Esophagus muscularis mucosa (tissue), 4 donors: ENCODE measurements at regions not wholly inside any gene's neighbourhood (a gene's known extent, or its start where the extent isn't known, plus 50 kb on each side); places are given as distances from the start of the nearest gene placed in this dataset.
"Not testable (repeated sequence)": the region's sequence is repeated elsewhere in the genome, so short reads cannot be mapped to it uniquely, and the experiment has no call there.

ENCODE experiments used
- DNase-seq: peaks from one replicate; pipeline ENCODE4 v3.0.0-alpha.2; 2017; ENCODE audit errors: extremely low spot score
- H3K27ac ChIP-seq, 4 donors: fragments of 200-600 bp; sonication (generic); replicated peaks in 1 of 4; 1 replicate in 3 of 4; 2 replicates in 1 of 4; pipeline ENCODE4 v1.5.1; 2016 to 2019; ENCODE audit warnings: mild to moderate bottlenecking in 1 of 4
- H3K27me3 ChIP-seq, 4 donors: fragments of 200-600 bp; sonication (generic); one replicate each; pipeline versions ENCODE4 v1.5.1 to v1.6.0; 2016 to 2019
- H3K36me3 ChIP-seq, 4 donors: fragments of 200-600 bp; sonication (generic); one replicate each; pipeline ENCODE4 v1.5.1; 2016 to 2019
- H3K4me1 ChIP-seq, 4 donors: fragments of 200-600 bp; sonication (generic); one replicate each; pipeline ENCODE4 v1.5.1; 2016 to 2019
- H3K4me3 ChIP-seq, 4 donors: fragments of 200-600 bp; sonication (generic); 1 replicate in 2 of 4; 2 replicates in 2 of 4; pipeline ENCODE4 v1.5.1; 2016 to 2019; ENCODE audit warnings: mild to moderate bottlenecking in 4 of 4, moderate library complexity in 1 of 4
- H3K9me3 ChIP-seq, 4 donors: fragments of 200-600 bp; sonication (generic); 1 replicate in 3 of 4; 2 replicates in 1 of 4; pipeline ENCODE4 v1.5.1; 2016 to 2019
- CTCF ChIP-seq, 3 experiments: fragments of 200-600 bp in 2 of 3; fragments of 450-650 bp in 1 of 3; sonication (generic) in 2 of 3; IDR thresholded peaks; one replicate each; pipeline ENCODE4 v1.5.1; 2017 to 2019; ENCODE audit warnings: antibody characterized with exemption in 3 of 3, mild to moderate bottlenecking in 2 of 3, moderate library complexity in 1 of 3
- EP300 ChIP-seq: sonication (generic); formaldehyde crosslinking; IDR thresholded peaks from one replicate; pipeline ENCODE4 v1.6.1; 2017; ENCODE audit warnings: antibody characterized with exemption
- POLR2A ChIP-seq: fragments of 450-650 bp; IDR thresholded peaks from one replicate; pipeline ENCODE4 v1.6.1; 2017; ENCODE audit warnings: antibody characterized with exemption, moderate library complexity, mild to moderate bottlenecking, low read depth
- POLR2AphosphoS5 ChIP-seq, 2 donors: sonication (generic); formaldehyde crosslinking; IDR thresholded peaks; one replicate each; pipeline ENCODE4 v1.6.1; 2017; ENCODE audit warnings: antibody characterized with exemption in 2 of 2
- WGBS: methylation state at CpG from one replicate; pipeline ENCODE4 v1.1.5; 2018; 5-methylcytosine and 5-hydroxymethylcytosine counted together
- intact Hi-C: fragments of 100-400 bp; cut with DNase I; formaldehyde crosslinking; loops from one replicate; pipeline ENCODE4 v1.15.1; 2023

GRCh38 chr2:193088026-193088425 lies 893.3 kb upstream of the TMEFF2 start:
- H3K36me3 ChIP-seq, result no peaks in the 10 kb centered on the region
- WGBS, result 73% methylated on average over 1 of the region's 1 CpG
- intact Hi-C loops, result no loop called here

GRCh38 chr2:193076995-193077394 lies 882.3 kb upstream of the TMEFF2 start:
- Histone ChIP-seq H3K36me3 (no peaks in the 10 kb centered on the region), H3K27ac (no peak overlapping the region), H3K27me3 (no peaks in the 10 kb centered on the region), H3K4me3 (no peak overlapping the region), H3K9me3 (no peaks in the 10 kb centered on the region), H3K4me1 (no peaks in the 10 kb centered on the region)
- DNase-seq, result no peak
- intact Hi-C loops, result no loop called here
- TF ChIP-seq CTCF (IDR thresholded peaks at IDR 0.05) (no peak), POLR2A (no peak), EP300 (no peak), POLR2AphosphoS5 (IDR thresholded peaks at IDR 0.05) (no peak)

More at GRCh38 chr2:193088026-193088425, 893.3 kb upstream of the TMEFF2 start:
- TF ChIP-seq EP300, result no peak
- no peak for TF ChIP-seq CTCF (IDR thresholded peaks at IDR 0.05)
- no peak for TF ChIP-seq POLR2A
- TF ChIP-seq POLR2AphosphoS5 (IDR thresholded peaks at IDR 0.05), result no peak
- DNase-seq, result no peak
- Histone ChIP-seq H3K4me1 (no peaks in the 10 kb centered on the region), H3K27ac (no peak overlapping the region), H3K27me3 (no peaks in the 10 kb centered on the region), H3K9me3 (no peaks in the 10 kb centered on the region), H3K4me3 (no peak overlapping the region)

- TF ChIP-seq POLR2AphosphoS5 (IDR thresholded peaks at IDR 0.05) (no peak), CTCF (IDR thresholded peaks at IDR 0.05) (no peak), POLR2A (no peak), EP300 (no peak)
- Histone ChIP-seq H3K4me1 (no peaks in the 10 kb centered on the region), H3K36me3 (no peaks in the 10 kb centered on the region), H3K27me3 (no peaks in the 10 kb centered on the region), H3K27ac (no peak overlapping the region), H3K4me3 (no peak overlapping the region), H3K9me3 (no peaks in the 10 kb centered on the region)
- 91% methylated on average over 2 of the region's 2 CpGs for WGBS
- intact Hi-C loops, result no loop called here
- DNase-seq, result no peak
These were observed 880.2 kb upstream of the TMEFF2 start for GRCh38 chr2:193074933-193075332.

- DNase-seq, result no peak
- Histone ChIP-seq H3K9me3 (no peaks in the 10 kb centered on the region), H3K27me3 (no peaks in the 10 kb centered on the region), H3K4me1 (no peaks in the 10 kb centered on the region), H3K4me3 (no peak overlapping the region), H3K36me3 (no peaks in the 10 kb centered on the region), H3K27ac (no peak overlapping the region)
- intact Hi-C loops, result no loop called here
- no peak for TF ChIP-seq EP300
- TF ChIP-seq CTCF (IDR thresholded peaks at IDR 0.05), result no peak
- TF ChIP-seq POLR2AphosphoS5 (IDR thresholded peaks at IDR 0.05), result no peak
- TF ChIP-seq POLR2A, result no peak
- WGBS, result 68% methylated on average over 2 of the region's 3 CpGs
These were observed 877.9 kb upstream of the TMEFF2 start for GRCh38 chr2:193072647-193073046.

- intact Hi-C loops, H3K27me3 ChIP-seq, DNase-seq, H3K27ac ChIP-seq, H3K4me3 ChIP-seq, H3K4me1 ChIP-seq, H3K36me3 ChIP-seq: not testable (repeated sequence)
- peaks cover 0 to 15% (median 5%) of the 10 kb centered on the region in 4 donors for H3K9me3 ChIP-seq
- 74% methylated on average over 3 of the region's 3 CpGs for WGBS
These were observed 830.8 kb upstream of the TMEFF2 start for GRCh38 chr2:193025556-193025955.
